ENCODE measurements at regions not wholly inside any gene's neighbourhood (a gene's known extent, or its start where the extent isn't known, plus 50 kb on each side); places are given as distances from the start of the nearest gene placed in this dataset.

GRCh38 chr6:11327961-11328360 lies 95.5 kb upstream of the NEDD9 start:
- no peaks in the 10 kb centered on the region for H3K27me3 ChIP-seq (ENCODE audit: control insufficient read depth, insufficient read depth, low read length)
- H3K4me3 ChIP-seq (ENCODE audit: low read length) = no peak overlapping the region
- H3K4me1 ChIP-seq (ENCODE audit: control insufficient read depth, insufficient read depth, low read length) = peaks cover 45% of the 10 kb centered on the region
- WGBS (ENCODE audit: insufficient coverage, low lambda C conversion rate) = no CpG with 5 or more reads among the region's 3 CpGs
- no peaks in the 10 kb centered on the region for H3K36me3 ChIP-seq (ENCODE audit: control insufficient read depth, insufficient read depth, low read length)
- no peak for DNase-seq
- H3K9me3 ChIP-seq (ENCODE audit: control insufficient read depth, low read depth, low read length) = no peaks in the 10 kb centered on the region
- no peak overlapping the region for H3K27ac ChIP-seq (ENCODE audit: low read length)

- no CpG with 5 or more reads among the region's 2 CpGs for WGBS (ENCODE audit: insufficient coverage, low lambda C conversion rate)
- peak; percentile 73 to 78 for DNase-seq
- no peak overlapping the region for H3K4me3 ChIP-seq (ENCODE audit: low read length)
- H3K27ac ChIP-seq (ENCODE audit: low read length) = peak overlapping the region; percentile 67
- H3K27me3 ChIP-seq (ENCODE audit: control insufficient read depth, insufficient read depth, low read length) = no peaks in the 10 kb centered on the region
- no peaks in the 10 kb centered on the region for H3K36me3 ChIP-seq (ENCODE audit: control insufficient read depth, insufficient read depth, low read length)
- no peaks in the 10 kb centered on the region for H3K9me3 ChIP-seq (ENCODE audit: control insufficient read depth, low read depth, low read length)
- peaks cover 51% of the 10 kb centered on the region for H3K4me1 ChIP-seq (ENCODE audit: control insufficient read depth, insufficient read depth, low read length)
Observed at GRCh38 chr6:11326116-11326515, 93.6 kb upstream of the NEDD9 start.

DNA sequence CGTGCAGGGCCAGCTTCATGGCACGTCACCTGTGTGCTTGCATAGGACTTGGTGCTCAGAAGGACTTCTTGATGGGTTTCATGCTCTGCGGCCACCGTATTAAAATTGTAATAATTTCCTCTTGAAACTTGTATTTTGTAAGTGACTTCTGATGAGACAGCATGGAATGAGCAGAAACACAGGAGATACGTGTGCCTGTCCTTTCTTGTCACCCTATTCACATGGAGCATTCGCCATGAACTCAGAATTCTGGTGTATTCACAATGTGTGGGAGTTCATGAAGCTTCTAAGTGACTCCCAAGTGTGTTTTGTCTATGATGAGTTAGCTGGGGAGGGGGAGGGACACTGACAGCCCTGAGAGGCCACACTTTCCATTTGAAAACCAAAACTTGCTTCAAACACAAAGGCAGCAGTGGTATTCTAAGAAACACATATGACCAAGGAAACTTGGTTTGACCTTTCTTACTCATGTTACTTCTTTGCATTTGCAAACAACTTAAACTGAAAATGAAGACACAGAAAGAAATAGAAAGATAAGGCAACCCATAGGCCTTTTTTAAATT lies 92.1 kb upstream of the NEDD9 start:
- no peaks in the 10 kb centered on the region for H3K27me3 ChIP-seq (ENCODE audit: control insufficient read depth, insufficient read depth, low read length)
- peaks cover 40% of the 10 kb centered on the region for H3K4me1 ChIP-seq (ENCODE audit: control insufficient read depth, insufficient read depth, low read length)
- H3K36me3 ChIP-seq (ENCODE audit: control insufficient read depth, insufficient read depth, low read length) = no peaks in the 10 kb centered on the region
- no CpG with 5 or more reads among the region's 6 CpGs for WGBS (ENCODE audit: insufficient coverage, low lambda C conversion rate)
- peak overlapping the region; percentile 68 for H3K27ac ChIP-seq (ENCODE audit: low read length)
- no peak overlapping the region for H3K4me3 ChIP-seq (ENCODE audit: low read length)
- no peaks in the 10 kb centered on the region for H3K9me3 ChIP-seq (ENCODE audit: control insufficient read depth, low read depth, low read length)
- peak in 1 of 2 donors; percentile 35 for DNase-seq

GRCh38 chr6:11323666-11324452 lies 91.4 kb upstream of the NEDD9 start:
- Histone ChIP-seq H3K4me1 (ENCODE audit: control insufficient read depth, insufficient read depth, low read length) (peaks cover 43% of the 10 kb centered on the region), H3K36me3 (ENCODE audit: control insufficient read depth, insufficient read depth, low read length) (no peaks in the 10 kb centered on the region), H3K27me3 (ENCODE audit: control insufficient read depth, insufficient read depth, low read length) (no peaks in the 10 kb centered on the region), H3K9me3 (ENCODE audit: control insufficient read depth, low read depth, low read length) (no peaks in the 10 kb centered on the region), H3K4me3 (ENCODE audit: low read length) (no peak overlapping the region), H3K27ac (ENCODE audit: low read length) (peak overlapping the region; percentile 68)
- no CpG with 5 or more reads among the region's 16 CpGs for WGBS (ENCODE audit: insufficient coverage, low lambda C conversion rate)
- peak; percentile 69 to 83 for DNase-seq

DNA sequence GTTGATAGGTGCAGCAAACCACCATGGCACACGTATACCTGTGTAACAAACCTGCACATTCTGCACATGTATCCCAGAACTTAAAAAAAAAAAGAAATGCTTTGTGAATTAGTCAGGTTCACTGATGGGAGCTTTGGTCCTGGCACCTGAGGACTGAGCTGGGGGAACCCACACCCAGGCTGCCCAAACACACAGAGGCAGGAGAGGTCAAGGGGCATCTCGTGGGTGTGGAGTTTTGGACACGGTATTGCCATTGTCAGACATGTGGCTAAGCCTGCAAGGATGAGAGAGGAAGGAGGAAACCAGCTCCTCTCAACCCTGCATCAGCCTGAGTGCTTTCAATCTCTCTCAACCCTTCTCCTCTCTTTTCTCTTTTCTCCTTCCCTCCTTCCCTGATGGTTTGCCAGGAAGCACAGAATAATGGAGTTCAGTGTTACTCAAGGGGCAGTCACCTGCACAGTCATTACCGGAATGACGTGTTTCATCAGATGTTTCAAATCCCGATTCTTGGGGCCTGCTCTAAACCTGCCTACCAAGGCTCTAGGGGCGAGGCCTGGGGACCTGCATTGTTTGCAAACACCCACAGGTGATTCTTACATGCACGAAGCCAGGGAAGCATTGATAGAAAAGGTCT lies 89.9 kb upstream of the NEDD9 start:
- Histone ChIP-seq H3K9me3 (ENCODE audit: control insufficient read depth, low read depth, low read length) (no peaks in the 10 kb centered on the region), H3K36me3 (ENCODE audit: control insufficient read depth, insufficient read depth, low read length) (no peaks in the 10 kb centered on the region), H3K4me1 (ENCODE audit: control insufficient read depth, insufficient read depth, low read length) (peaks cover 57% of the 10 kb centered on the region), H3K27ac (ENCODE audit: low read length) (peak overlapping the region; percentile 68), H3K27me3 (ENCODE audit: control insufficient read depth, insufficient read depth, low read length) (no peaks in the 10 kb centered on the region), H3K4me3 (ENCODE audit: low read length) (no peak overlapping the region)
- no peak for DNase-seq
- no CpG with 5 or more reads among the region's 8 CpGs for WGBS (ENCODE audit: insufficient coverage, low lambda C conversion rate)

DNA sequence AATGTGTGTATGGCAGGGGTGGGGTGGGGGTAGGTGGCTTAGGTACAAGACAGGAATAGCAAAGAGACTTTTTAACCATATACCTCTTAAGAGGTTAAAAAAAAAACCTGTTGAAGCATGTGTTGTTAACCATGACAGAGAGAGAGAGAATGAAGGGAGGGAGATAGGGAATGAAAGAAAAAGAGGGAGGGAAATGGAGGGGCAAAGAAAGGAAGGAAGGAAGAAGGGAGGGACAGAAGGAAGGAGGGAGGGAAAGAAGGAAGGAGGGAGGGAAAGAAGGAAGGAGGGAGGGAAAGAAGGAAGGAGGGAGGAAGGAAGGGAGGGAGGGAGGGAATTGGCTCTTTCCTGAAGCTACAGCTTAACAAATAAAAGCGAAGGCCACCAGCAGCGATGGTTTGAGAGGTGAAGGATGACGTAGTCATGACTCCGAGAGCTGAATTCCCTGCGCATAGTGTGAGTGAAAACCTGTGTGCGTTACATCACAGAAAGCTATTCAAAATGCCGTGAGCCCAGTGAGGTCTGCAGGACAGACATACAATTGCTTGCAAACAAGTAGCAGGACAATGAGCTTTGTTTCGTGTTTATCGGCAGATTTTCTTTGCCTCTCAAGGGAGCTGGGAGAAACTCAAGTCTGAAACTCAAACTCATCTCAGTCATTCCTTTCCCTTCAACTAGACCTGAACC lies 88.6 kb upstream of the NEDD9 start:
- peaks cover 54% of the 10 kb centered on the region for H3K4me1 ChIP-seq (ENCODE audit: control insufficient read depth, insufficient read depth, low read length)
- DNase-seq = no peak
- no peak overlapping the region for H3K4me3 ChIP-seq (ENCODE audit: low read length)
- H3K36me3 ChIP-seq (ENCODE audit: control insufficient read depth, insufficient read depth, low read length) = no peaks in the 10 kb centered on the region
- no peak overlapping the region for H3K27ac ChIP-seq (ENCODE audit: low read length)
- no peaks in the 10 kb centered on the region for H3K9me3 ChIP-seq (ENCODE audit: control insufficient read depth, low read depth, low read length)
- H3K27me3 ChIP-seq (ENCODE audit: control insufficient read depth, insufficient read depth, low read length) = no peaks in the 10 kb centered on the region
- WGBS (ENCODE audit: insufficient coverage, low lambda C conversion rate) = no CpG with 5 or more reads among the region's 9 CpGs

GRCh38 chr6:11318835-11319813 lies 86.7 kb upstream of the NEDD9 start:
- Histone ChIP-seq H3K4me1 (ENCODE audit: control insufficient read depth, insufficient read depth, low read length) (peaks cover 48% of the 10 kb centered on the region), H3K9me3 (ENCODE audit: control insufficient read depth, low read depth, low read length) (no peaks in the 10 kb centered on the region), H3K4me3 (ENCODE audit: low read length) (no peak overlapping the region), H3K27ac (ENCODE audit: low read length) (peak overlapping the region; percentile 87), H3K27me3 (ENCODE audit: control insufficient read depth, insufficient read depth, low read length) (no peaks in the 10 kb centered on the region), H3K36me3 (ENCODE audit: control insufficient read depth, insufficient read depth, low read length) (no peaks in the 10 kb centered on the region)
- WGBS (ENCODE audit: insufficient coverage, low lambda C conversion rate) = 59% methylated on average over 2 of the region's 9 CpGs
- DNase-seq = peak in 1 of 2 donors; percentile 42

- H3K9me3 ChIP-seq (ENCODE audit: control insufficient read depth, low read depth, low read length) = peaks cover 4% of the 10 kb centered on the region
- H3K4me1 ChIP-seq (ENCODE audit: control insufficient read depth, insufficient read depth, low read length) = peaks cover 40% of the 10 kb centered on the region
- H3K27me3 ChIP-seq (ENCODE audit: control insufficient read depth, insufficient read depth, low read length) = no peaks in the 10 kb centered on the region
- H3K27ac ChIP-seq (ENCODE audit: low read length) = peak overlapping the region; percentile 87
- H3K36me3 ChIP-seq (ENCODE audit: control insufficient read depth, insufficient read depth, low read length) = no peaks in the 10 kb centered on the region
- DNase-seq = peak; percentile 93 to 98
- WGBS (ENCODE audit: insufficient coverage, low lambda C conversion rate) = no CpG with 5 or more reads among the region's 11 CpGs
- no peak overlapping the region for H3K4me3 ChIP-seq (ENCODE audit: low read length)
Observed at GRCh38 chr6:11317885-11318771, 85.7 kb upstream of the NEDD9 start.
